GM18858 (cell line): ENCODE measurements at regions not wholly inside any gene's neighbourhood (a gene's known extent, or its start where the extent isn't known, plus 50 kb on each side); places are given as distances from the start of the nearest gene placed in this dataset.
A peak's percentile ranks its signal among the peaks of the same experiment; 100 is the strongest.

ENCODE experiments used
- ATAC-seq: cut with Tn5 transposase; IDR thresholded peaks from one replicate; pipeline ENCODE4 v1.9.1; 2021; ENCODE audit not compliant: unreplicated experiment

- no peak for ATAC-seq
These were observed 54.4 kb upstream of the PIK3R1 start for GRCh38 chr5:68161156-68161555.

- ATAC-seq, result no peak
These were observed 56.2 kb upstream of the PIK3R1 start for GRCh38 chr5:68159224-68159951.

GRCh38 chr5:68155940-68156339 is 59.6 kb upstream of the PIK3R1 start:
- no peak for ATAC-seq

- no peak for ATAC-seq
These were observed 61.3 kb upstream of the PIK3R1 start for GRCh38 chr5:68154119-68154857.

GRCh38 chr5:68151812-68152211 is 63.7 kb upstream of the PIK3R1 start:
- ATAC-seq, result no peak

GRCh38 chr5:68149189-68149588 is 66.4 kb upstream of the PIK3R1 start:
- ATAC-seq, result no peak

GRCh38 chr5:68148096-68148495 is 67.5 kb upstream of the PIK3R1 start:
- peak; percentile 31 for ATAC-seq

GRCh38 chr5:68147659-68148058 is 67.9 kb upstream of the PIK3R1 start:
- no peak for ATAC-seq

GRCh38 chr5:68141494-68141893 is 74.1 kb upstream of the PIK3R1 start:
- no peak for ATAC-seq

- peak; percentile 50 for ATAC-seq
These were observed 74.8 kb upstream of the PIK3R1 start for GRCh38 chr5:68140763-68141162.

GRCh38 chr5:68139611-68140441 is 75.7 kb upstream of the PIK3R1 start:
- ATAC-seq, result no peak

GRCh38 chr5:68137511-68138140 is 77.9 kb upstream of the PIK3R1 start:
- ATAC-seq, result no peak

GRCh38 chr5:68134669-68135313 is 80.8 kb upstream of the PIK3R1 start:
- ATAC-seq, result no peak

GRCh38 chr5:68134033-68134668 is 81.4 kb upstream of the PIK3R1 start:
- no peak for ATAC-seq

- ATAC-seq, result no peak
These were observed 85.3 kb upstream of the PIK3R1 start for GRCh38 chr5:68130253-68130652.

- no peak for ATAC-seq
These were observed 86.2 kb upstream of the PIK3R1 start for GRCh38 chr5:68129364-68129763.

- ATAC-seq, result no peak
These were observed 88.7 kb upstream of the PIK3R1 start for GRCh38 chr5:68126886-68127285.

GRCh38 chr5:68122439-68123328 is 92.9 kb upstream of the PIK3R1 start:
- no peak for ATAC-seq

GRCh38 chr5:68116868-68117411 is 98.6 kb upstream of the PIK3R1 start:
- ATAC-seq, result no peak
